HG03354 (cell line): ENCODE measurements at regions not wholly inside any gene's neighbourhood (a gene's known extent, or its start where the extent isn't known, plus 50 kb on each side); places are given as distances from the start of the nearest gene placed in this dataset.

Source experiments
- ATAC-seq: cut with Tn5 transposase; IDR thresholded peaks from one replicate; pipeline ENCODE4 v1.9.1; 2021; ENCODE audit warnings: mild to moderate bottlenecking; ENCODE audit not compliant: unreplicated experiment, poor library complexity, severe bottlenecking

DNA sequence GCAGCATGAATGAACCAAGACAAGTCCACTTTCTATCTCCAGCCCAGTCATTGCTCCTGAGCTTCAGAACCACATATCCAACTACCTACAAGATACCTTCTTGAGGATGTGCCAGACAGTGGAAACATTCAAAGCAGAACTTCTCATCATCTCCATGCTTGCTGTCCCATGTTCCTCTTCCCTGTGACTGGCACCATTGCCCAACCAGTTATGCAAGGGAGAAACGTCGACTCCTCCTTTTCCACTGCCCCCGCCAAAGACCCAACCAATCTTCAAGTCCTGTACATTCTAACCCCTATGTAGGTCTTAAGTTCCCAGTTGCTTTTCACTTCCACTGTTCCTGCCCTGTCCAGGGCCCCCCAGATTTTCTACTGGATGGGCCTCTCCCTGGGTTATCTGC, 225.7 kb downstream of the RPS24 start:
- ATAC-seq = no peak

DNA sequence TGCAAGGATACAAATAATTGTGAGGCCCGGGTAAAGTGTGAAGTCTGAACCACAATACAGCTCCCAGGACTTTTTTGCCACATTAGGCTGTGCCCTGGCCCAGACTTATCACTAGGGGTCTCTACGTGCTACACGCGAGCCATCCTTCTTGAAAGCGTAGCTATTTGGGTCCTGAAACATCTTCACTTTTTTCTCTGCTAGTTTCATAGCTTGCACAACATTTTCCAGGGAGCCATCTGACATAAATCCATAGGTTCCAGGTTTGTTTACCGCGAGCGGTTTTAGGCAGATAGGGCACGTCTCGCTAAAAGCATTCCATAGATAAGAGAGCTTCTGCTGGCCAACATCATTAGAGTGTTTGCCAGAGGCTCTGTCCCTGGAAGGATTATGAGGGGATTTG, 226.5 kb downstream of the RPS24 start:
- ATAC-seq = no peak

GRCh38 chr10:78260680-78261079, 227.0 kb downstream of the RPS24 start:
- ATAC-seq = no peak

DNA sequence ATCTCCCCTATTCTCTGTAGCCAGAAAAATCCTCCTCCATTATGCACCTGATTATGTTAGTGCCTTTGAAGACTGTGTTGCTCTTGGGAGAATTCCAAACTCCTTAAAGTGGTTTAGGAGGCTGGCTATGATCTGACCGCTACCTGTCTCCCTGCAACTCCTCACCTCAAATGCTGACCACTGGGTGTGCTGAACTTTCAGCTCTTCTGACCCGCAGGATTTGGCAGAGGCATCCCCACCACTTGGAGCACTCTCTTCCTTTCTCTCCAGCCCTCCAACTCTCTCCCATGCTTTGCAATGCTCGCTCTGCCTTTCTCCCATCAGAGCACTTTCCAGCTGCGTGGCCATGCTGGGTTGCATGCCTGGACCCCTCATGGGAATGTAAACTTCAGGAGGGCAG, 227.6 kb downstream of the RPS24 start:
- ATAC-seq = no peak

GRCh38 chr10:78262860-78263259, 229.2 kb downstream of the RPS24 start:
- no peak for ATAC-seq

- no peak for ATAC-seq
These were observed 229.9 kb downstream of the RPS24 start for GRCh38 chr10:78263521-78263988.

- no peak for ATAC-seq
These were observed 230.7 kb downstream of the RPS24 start for GRCh38 chr10:78264361-78264760.

DNA sequence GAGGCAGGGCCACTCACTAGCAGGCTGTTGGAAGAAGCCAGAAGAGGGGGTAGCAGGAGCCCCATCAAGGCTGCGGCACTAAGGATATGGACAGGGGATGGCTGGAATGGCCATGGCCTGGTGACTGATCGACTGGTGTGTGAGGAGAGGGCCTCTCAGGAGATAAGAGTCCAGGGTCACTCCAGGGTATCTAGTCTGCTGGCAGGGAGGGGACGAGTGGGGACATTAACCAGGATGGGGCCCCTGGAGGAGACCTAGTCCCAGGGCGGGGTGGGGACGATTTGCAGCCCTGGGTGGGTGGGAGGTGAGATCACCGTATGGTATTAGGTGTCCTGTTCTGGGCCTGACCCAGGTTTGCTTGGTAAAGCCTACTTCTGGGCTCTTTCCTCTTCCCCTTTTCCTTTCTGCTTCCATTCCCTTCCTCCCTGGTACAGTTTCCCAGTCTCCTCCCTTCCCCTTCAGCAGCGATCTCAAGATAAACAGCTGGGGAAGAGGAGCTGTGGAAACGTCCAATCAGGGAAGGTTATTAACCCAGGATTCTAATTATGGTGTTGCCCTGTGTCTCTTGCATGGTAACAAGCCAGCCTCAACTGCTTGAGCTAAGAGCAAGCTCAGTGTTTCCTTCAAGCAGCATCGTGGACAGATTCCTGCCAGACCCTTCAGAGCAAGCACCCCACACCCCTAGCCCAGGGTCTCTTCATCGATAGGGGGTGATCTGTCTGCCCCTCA, 233.2 kb downstream of the RPS24 start:
- no peak for ATAC-seq

- no peak for ATAC-seq
These were observed 233.9 kb downstream of the RPS24 start for GRCh38 chr10:78267598-78267997.

GRCh38 chr10:78269060-78269459, 235.4 kb downstream of the RPS24 start:
- no peak for ATAC-seq

DNA sequence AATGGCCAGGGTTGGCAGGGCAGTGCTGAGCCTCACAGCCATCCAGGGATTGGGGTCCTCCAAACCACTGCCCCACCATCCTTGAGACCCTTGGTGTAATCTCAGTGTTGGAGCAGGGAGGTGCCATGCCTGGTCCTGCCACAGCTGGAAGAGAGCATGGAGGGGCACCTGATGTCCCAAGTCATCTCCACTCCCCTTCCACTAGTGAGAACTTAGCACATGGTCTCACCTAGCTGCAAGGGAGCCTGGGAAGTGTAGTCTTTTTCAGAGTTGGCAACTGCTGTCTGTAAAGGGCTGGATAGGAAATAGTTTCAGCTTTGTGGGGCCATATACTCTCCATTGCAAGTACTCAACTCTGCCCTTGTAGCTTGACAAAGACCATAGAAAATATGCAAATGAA, 238.7 kb downstream of the RPS24 start:
- no peak for ATAC-seq

DNA sequence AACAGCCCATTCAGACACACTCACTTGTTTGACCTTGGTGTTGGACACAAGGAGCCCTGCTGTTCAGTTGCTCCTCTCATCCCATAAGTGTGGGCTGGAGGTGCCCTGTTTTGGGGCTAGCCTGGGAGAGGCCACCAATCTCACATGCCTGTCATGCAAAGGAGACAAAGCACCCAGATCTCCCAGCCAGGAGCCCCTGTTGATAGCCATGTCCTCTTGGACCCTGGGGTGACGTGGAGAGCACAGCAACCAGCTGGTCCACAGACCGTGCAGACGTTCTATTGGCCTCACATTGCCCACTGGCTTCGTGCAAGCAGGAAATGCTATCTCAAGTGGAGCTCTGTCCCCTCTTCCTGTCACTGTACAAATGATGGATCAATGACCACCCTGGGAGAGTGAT, 240.8 kb downstream of the RPS24 start:
- ATAC-seq = no peak

GRCh38 chr10:78276139-78276538, 242.5 kb downstream of the RPS24 start:
- no peak for ATAC-seq

DNA sequence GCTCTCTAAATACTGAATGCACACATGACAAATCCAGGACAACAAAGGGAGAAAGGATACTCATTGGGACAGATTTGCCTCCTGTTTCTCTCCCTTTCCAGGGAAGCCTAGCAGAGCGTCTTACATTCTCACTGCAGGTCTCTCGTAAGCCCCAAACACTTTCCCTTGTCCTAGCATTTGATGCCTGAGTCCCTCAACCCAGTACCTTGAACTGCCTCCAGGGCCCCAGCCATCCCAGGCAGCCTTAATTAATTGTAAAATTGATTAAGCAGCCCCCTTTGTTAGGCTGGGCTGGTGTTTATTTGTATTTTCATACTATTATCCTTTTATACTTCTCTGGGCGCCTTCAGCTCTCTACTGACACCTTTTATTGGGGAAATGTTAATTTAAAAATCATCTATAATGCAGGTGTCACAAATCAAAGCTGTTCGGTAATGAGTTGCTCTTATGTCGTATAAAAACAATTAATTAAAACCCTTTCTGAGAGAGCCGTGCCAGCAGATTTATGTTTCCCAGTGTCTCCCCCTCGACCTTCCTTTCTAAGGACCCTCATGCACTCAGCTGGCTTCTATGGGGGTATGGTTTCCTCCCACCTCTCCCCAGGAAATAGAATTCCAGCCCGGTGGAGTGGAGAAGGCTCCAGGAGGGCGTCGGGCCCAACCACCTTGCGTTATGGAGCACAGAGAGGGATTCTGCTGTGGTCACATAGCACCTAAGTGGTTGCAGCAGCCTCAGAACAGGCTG, 243.8 kb downstream of the RPS24 start:
- no peak for ATAC-seq

DNA sequence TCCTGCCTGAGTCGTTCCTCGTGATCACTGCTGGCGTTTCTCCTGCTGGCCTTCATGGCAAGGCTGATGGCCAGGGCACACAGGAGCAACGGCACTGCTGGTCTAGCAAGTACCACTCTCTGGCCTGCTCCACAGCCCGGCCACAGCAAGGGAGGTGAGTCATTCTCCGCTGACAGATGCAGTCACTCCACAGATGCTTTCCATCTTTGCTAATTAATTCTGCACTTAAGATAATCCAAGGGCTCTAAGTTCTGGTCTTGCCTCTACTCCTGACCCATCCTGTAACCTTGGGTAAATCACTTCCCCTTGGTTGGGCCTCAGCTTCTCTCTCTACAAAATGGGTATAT, 244.4 kb downstream of the RPS24 start:
- no peak for ATAC-seq

DNA sequence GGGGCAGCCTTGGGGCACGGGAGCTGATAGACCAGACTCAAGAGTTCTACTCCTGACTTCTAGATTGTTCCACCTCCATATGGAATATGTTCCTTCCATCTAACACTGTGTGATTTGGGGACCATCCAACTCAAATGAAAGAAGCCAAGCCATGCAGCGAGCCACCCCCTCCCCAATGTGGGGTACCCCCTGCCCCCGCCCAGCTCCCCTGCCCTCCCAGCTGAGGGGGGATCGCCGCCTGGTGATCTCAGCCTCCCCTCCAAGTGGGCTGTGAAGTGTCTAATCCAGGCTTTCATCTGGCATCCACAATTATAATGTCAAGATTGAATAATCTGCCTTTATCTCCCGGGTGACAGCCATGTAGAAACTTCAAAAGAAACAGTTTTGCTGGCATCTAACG, 246.1 kb downstream of the RPS24 start:
- no peak for ATAC-seq

DNA sequence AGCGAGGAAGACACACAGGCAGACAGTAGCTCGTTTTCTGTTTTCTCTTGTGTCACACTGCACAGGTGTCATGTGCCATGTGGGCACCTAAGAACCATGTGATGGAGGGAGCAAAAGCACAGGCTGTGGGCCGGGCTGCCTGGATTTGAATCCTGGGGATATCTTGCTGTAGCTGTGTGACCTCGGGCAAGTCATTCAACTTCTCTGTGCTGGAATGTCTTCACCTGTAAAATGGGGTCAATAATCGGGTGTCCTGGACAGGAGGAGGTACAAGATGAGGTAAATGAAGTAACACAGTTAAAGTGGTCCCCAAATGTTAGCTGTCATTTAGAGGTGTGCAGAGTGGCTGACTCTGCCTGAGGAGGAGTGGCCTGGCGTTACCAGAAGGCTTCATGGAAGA, 246.9 kb downstream of the RPS24 start:
- ATAC-seq = no peak

- no peak for ATAC-seq
These were observed 248.0 kb downstream of the RPS24 start for GRCh38 chr10:78281627-78282026.

- ATAC-seq = no peak
These were observed 249.5 kb downstream of the RPS24 start for GRCh38 chr10:78283069-78283682.

- ATAC-seq = no peak
These were observed 250.7 kb downstream of the RPS24 start for GRCh38 chr10:78284381-78284780.

GRCh38 chr10:78285226-78285625, 251.6 kb downstream of the RPS24 start:
- ATAC-seq = no peak
